Neural progenitor cell (in vitro differentiated cells): ENCODE measurements at regions not wholly inside any gene's neighbourhood (a gene's known extent, or its start where the extent isn't known, plus 50 kb on each side); places are given as distances from the start of the nearest gene placed in this dataset.

Experiments
- EZH2phosphoT487 ChIP-seq: fragments of 200-600 bp; sonication (generic); IDR thresholded peaks from 2 replicates; pipeline ENCODE4 v1.6.1; 2017; ENCODE audit warnings: antibody characterized with exemption
- TF ChIP-seq, protein P1 (sequence below): fragments of 200-600 bp; sonication (generic); IDR thresholded peaks from 2 replicates; pipeline ENCODE4 v1.5.1; 2017; ENCODE audit warnings: antibody characterized with exemption, mild to moderate bottlenecking

DNA sequence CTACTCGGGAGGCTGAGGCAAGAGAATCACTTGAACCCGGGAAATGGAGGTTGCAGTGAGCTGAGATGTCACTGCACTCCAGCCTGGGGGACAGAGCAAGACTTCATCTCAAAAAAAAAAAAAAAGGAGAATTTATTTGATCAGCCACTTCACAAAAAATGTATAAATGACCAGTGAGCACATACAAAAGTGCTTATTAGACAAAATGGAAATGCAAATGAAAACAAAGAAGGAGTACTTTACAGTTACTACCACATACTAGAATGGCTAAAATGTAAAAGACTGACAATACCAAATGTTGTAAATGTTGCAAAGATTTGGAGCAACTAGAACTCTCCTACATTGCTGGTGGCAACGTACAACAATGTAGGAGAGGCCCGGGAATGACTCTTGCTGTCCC lies 241.8 kb upstream of the SOX9 start:
- TF ChIP-seq, protein P1, sequence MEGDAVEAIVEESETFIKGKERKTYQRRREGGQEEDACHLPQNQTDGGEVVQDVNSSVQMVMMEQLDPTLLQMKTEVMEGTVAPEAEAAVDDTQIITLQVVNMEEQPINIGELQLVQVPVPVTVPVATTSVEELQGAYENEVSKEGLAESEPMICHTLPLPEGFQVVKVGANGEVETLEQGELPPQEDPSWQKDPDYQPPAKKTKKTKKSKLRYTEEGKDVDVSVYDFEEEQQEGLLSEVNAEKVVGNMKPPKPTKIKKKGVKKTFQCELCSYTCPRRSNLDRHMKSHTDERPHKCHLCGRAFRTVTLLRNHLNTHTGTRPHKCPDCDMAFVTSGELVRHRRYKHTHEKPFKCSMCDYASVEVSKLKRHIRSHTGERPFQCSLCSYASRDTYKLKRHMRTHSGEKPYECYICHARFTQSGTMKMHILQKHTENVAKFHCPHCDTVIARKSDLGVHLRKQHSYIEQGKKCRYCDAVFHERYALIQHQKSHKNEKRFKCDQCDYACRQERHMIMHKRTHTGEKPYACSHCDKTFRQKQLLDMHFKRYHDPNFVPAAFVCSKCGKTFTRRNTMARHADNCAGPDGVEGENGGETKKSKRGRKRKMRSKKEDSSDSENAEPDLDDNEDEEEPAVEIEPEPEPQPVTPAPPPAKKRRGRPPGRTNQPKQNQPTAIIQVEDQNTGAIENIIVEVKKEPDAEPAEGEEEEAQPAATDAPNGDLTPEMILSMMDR = no peak
- TF ChIP-seq EZH2phosphoT487 = no peak
